WTC11 (cell line): ENCODE measurements at regions not wholly inside any gene's neighbourhood (a gene's known extent, or its start where the extent isn't known, plus 50 kb on each side); places are given as distances from the start of the nearest gene placed in this dataset.

ENCODE experiments used
- ATAC-seq: fragments of 200-7000 bp; cut with Tn5 transposase; 2 replicates; pipeline ENCODE4 v1.10.0; 2021; ENCODE audit warnings: mild to moderate bottlenecking, moderate library complexity
- CTCF ChIA-PET: fragments of 300-600 bp; sonication (Branson Sonifier 250); formaldehyde crosslinking; loops from one replicate; lab custom pipeline; 2021; ENCODE audit warnings: antibody characterized with exemption; lab: Charles Lee
- POLR2A ChIA-PET: fragments of 350-600 bp; sonication (Branson Sonifier 250); formaldehyde crosslinking; loops from one replicate; lab custom pipeline; 2021; ENCODE audit warnings: antibody characterized with exemption; lab: Charles Lee
- DNase-seq: peaks from one replicate; pipeline ENCODE4 v3.0.0; 2021; ENCODE audit warnings: low spot score
- H3K27ac Mint-ChIP-seq: 2 replicates; pipeline ENCODE4 v1.8.0; 2021; ENCODE audit warnings: mixed read lengths
- H3K27me3 Mint-ChIP-seq: 2 replicates; pipeline ENCODE4 v1.8.0; 2021; ENCODE audit warnings: low read depth, mild to moderate bottlenecking, moderate library complexity, mixed read lengths
- H3K36me3 Mint-ChIP-seq: 2 replicates; pipeline ENCODE4 v1.8.0; 2021; ENCODE audit warnings: mixed read lengths
- H3K4me1 Mint-ChIP-seq: 2 replicates; pipeline ENCODE4 v1.8.0; 2022; ENCODE audit warnings: mixed read lengths
- H3K4me3 Mint-ChIP-seq: 2 replicates; pipeline ENCODE4 v1.8.0; 2021; ENCODE audit warnings: mild to moderate bottlenecking, moderate library complexity, mixed read lengths
- H3K9me3 Mint-ChIP-seq: 2 replicates; pipeline ENCODE4 v1.8.0; 2021; ENCODE audit warnings: mixed read lengths
- AR ChIP-seq: fragments of 250-450 bp; sonication (Bioruptor Pico); IDR thresholded peaks from 2 replicates; pipeline ENCODE4 v1.9.0; 2021; ENCODE audit warnings: mild to moderate bottlenecking
- ARID4B ChIP-seq: sonication (generic); formaldehyde crosslinking; IDR thresholded peaks from 2 replicates; pipeline ENCODE4 v1.8.0; 2023; ENCODE audit warnings: missing genetic modification reagents, mild to moderate bottlenecking, borderline replicate concordance
- CTCF ChIP-seq: fragments of 200-600 bp; IDR thresholded peaks from 2 replicates; pipeline ENCODE4 v1.8.0; 2022; ENCODE audit warnings: antibody characterized with exemption
- ETV6 ChIP-seq: sonication (generic); formaldehyde crosslinking; IDR thresholded peaks from 2 replicates; pipeline ENCODE4 v1.8.1; 2022; ENCODE audit warnings: mild to moderate bottlenecking, missing genetic modification reagents
- FOXP1 ChIP-seq: sonication (generic); formaldehyde crosslinking; IDR thresholded peaks from 2 replicates; pipeline ENCODE4 v1.8.0; 2022; ENCODE audit warnings: missing genetic modification reagents, mild to moderate bottlenecking, moderate library complexity, borderline replicate concordance
- FOXP4 ChIP-seq: sonication (generic); formaldehyde crosslinking; IDR thresholded peaks from 2 replicates; pipeline ENCODE4 v1.8.0; 2022; ENCODE audit warnings: mild to moderate bottlenecking, missing genetic modification reagents
- GTF2I ChIP-seq: fragments of 250-450 bp; sonication (Bioruptor Pico); conservative IDR thresholded peaks from 2 replicates; pipeline ENCODE4 v1.4.0; 2021; ENCODE audit warnings: mild to moderate bottlenecking
- JAZF1 ChIP-seq: fragments of 250-450 bp; sonication (Bioruptor Pico); IDR thresholded peaks from 2 replicates; pipeline ENCODE4 v1.9.0; 2021; ENCODE audit warnings: moderate library complexity, mild to moderate bottlenecking, inconsistent platforms
- KAT7 ChIP-seq: sonication (generic); formaldehyde crosslinking; IDR thresholded peaks from 2 replicates; pipeline ENCODE4 v1.8.1; 2023; ENCODE audit warnings: missing genetic modification reagents, mild to moderate bottlenecking, borderline replicate concordance
- NR1H2 ChIP-seq: sonication (generic); formaldehyde crosslinking; IDR thresholded peaks from 2 replicates; pipeline ENCODE4 v1.9.0; 2021; ENCODE audit warnings: mild to moderate bottlenecking, moderate library complexity, missing genetic modification reagents
- OVOL2 ChIP-seq: fragments of 250-450 bp; sonication (Bioruptor Pico); IDR thresholded peaks from 2 replicates; pipeline ENCODE4 v1.9.0; 2021; ENCODE audit warnings: mild to moderate bottlenecking, borderline replicate concordance
- RELA ChIP-seq: sonication (generic); formaldehyde crosslinking; IDR thresholded peaks from 2 replicates; pipeline ENCODE4 v1.8.1; 2022; ENCODE audit warnings: missing genetic modification reagents, mild to moderate bottlenecking, borderline replicate concordance
- RORB ChIP-seq: fragments of 250-450 bp; sonication (Bioruptor Pico); IDR thresholded peaks from 2 replicates; pipeline ENCODE4 v1.9.0; 2021; ENCODE audit warnings: mild to moderate bottlenecking
- TP53 ChIP-seq: sonication (generic); formaldehyde crosslinking; IDR thresholded peaks from 2 replicates; pipeline ENCODE4 v1.8.1; 2023; ENCODE audit warnings: mild to moderate bottlenecking, missing genetic modification reagents
- ZNF317 ChIP-seq: sonication (generic); formaldehyde crosslinking; IDR thresholded peaks from 2 replicates; pipeline ENCODE4 v1.8.1; 2023; ENCODE audit warnings: low read depth, mild to moderate bottlenecking, moderate library complexity, missing genetic modification reagents, borderline replicate concordance
- ZNF512 ChIP-seq: sonication (generic); formaldehyde crosslinking; IDR thresholded peaks from 2 replicates; pipeline ENCODE4 v1.8.1; 2022; ENCODE audit warnings: missing genetic modification reagents, borderline replicate concordance

GRCh38 chr6:15882915-15883314, 220.1 kb upstream of the DTNBP1 start:
- Mint-ChIP-seq H3K27me3 (peaks cover 5% of the 10 kb centered on the region; the same call in 1 of the 2 replicates), H3K9me3 (0 out of 2 replicates have a peak, but pooled peaks cover 2% of the 10 kb centered on the region), H3K4me3 (no peak overlapping the region), H3K27ac (no peak overlapping the region), H3K36me3 (no peaks in the 10 kb centered on the region), H3K4me1 (no peaks in the 10 kb centered on the region)
- ChIA-PET POLR2A (no interaction called here), CTCF (interaction anchor here (1.2 kb wide), 1 partner anchor 9 kb away, joined by 3 read pairs; no protein-coding TSS in a partner anchor)
- ATAC-seq = no peak
- DNase-seq = no peak
- TF ChIP-seq TP53 (CRISPR knock-in tag) (no peak), NR1H2 (no peak), FOXP4 (CRISPR knock-in tag) (no peak), CTCF (no peak), RORB (CRISPR knock-in tag) (no peak), RELA (CRISPR knock-in tag) (no peak), OVOL2 (CRISPR knock-in tag) (no peak), KAT7 (CRISPR knock-in tag) (no peak)

GRCh38 chr6:15882345-15882744, 219.5 kb upstream of the DTNBP1 start:
- Mint-ChIP-seq H3K9me3 (0 out of 2 replicates have a peak, but pooled peaks cover 2% of the 10 kb centered on the region), H3K4me1 (no peaks in the 10 kb centered on the region), H3K27me3 (peaks cover 5% of the 10 kb centered on the region; the same call in 1 of the 2 replicates), H3K36me3 (no peaks in the 10 kb centered on the region), H3K27ac (no peak overlapping the region), H3K4me3 (no peak overlapping the region)
- TF ChIP-seq OVOL2 (CRISPR knock-in tag) (no peak), ZNF512 (no peak), FOXP1 (CRISPR knock-in tag) (no peak), ZNF317 (CRISPR knock-in tag) (no peak), AR (no peak), KAT7 (CRISPR knock-in tag) (no peak), ARID4B (CRISPR knock-in tag) (no peak), ETV6 (no peak), JAZF1 (CRISPR knock-in tag) (no peak), GTF2I (CRISPR knock-in tag) (no peak)
- ATAC-seq = no peak
- POLR2A ChIA-PET = no interaction called here
- CTCF ChIA-PET = interaction anchor here (1.2 kb wide), 1 partner anchor 8 kb away, joined by 3 read pairs; no protein-coding TSS in a partner anchor
- no peak for DNase-seq
